ENCODE measurements at regions not wholly inside any gene's neighbourhood (a gene's known extent, or its start where the extent isn't known, plus 50 kb on each side); places are given as distances from the start of the nearest gene placed in this dataset.

DNA sequence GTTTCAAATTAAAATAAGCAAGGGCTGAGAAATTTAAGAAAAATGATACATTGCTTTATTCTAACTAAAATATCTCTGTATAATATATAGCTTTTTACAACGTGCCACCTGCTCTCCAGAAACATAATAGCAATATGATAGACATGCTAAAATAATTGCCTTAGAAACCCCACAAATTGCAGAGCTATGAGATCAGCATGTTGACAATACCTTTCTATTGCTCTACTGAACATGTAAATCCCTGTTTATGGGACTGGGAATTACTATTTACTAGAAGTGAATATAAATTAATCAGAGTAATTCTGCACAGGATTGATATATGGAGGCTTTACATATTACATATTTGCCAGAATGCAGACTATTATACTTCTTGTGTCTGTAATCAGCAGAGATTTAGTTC, 1831.1 kb upstream of the IGFBP7 start:
- Histone ChIP-seq H3K9me3 (ENCODE audit: low read depth, low read length, poor library complexity, severe bottlenecking) (peaks cover 4% of the 10 kb centered on the region), H3K27ac (ENCODE audit: low read depth, low read length, poor library complexity, severe bottlenecking) (no peak overlapping the region), H3K4me3 (ENCODE audit: low read depth, low read length, poor library complexity, severe bottlenecking) (no peak overlapping the region), H3K27me3 (replicated peaks; ENCODE audit: insufficient read depth, low read depth, low read length, poor library complexity) (no peaks in the 10 kb centered on the region), H3K36me3 (ENCODE audit: insufficient read depth, low read length, poor library complexity, severe bottlenecking) (no peaks in the 10 kb centered on the region), H3K4me1 (ENCODE audit: insufficient read depth, low read length, poor library complexity, severe bottlenecking) (no peaks in the 10 kb centered on the region)
- no TSS peak for BruUV-seq (replicated peaks)
- DNase-seq (ENCODE audit: low spot score), result no peak
- intact Hi-C loops (cut with micrococcal nuclease; ENCODE audit: unreplicated experiment), result no loop called here
- TF ChIP-seq, protein P1, sequence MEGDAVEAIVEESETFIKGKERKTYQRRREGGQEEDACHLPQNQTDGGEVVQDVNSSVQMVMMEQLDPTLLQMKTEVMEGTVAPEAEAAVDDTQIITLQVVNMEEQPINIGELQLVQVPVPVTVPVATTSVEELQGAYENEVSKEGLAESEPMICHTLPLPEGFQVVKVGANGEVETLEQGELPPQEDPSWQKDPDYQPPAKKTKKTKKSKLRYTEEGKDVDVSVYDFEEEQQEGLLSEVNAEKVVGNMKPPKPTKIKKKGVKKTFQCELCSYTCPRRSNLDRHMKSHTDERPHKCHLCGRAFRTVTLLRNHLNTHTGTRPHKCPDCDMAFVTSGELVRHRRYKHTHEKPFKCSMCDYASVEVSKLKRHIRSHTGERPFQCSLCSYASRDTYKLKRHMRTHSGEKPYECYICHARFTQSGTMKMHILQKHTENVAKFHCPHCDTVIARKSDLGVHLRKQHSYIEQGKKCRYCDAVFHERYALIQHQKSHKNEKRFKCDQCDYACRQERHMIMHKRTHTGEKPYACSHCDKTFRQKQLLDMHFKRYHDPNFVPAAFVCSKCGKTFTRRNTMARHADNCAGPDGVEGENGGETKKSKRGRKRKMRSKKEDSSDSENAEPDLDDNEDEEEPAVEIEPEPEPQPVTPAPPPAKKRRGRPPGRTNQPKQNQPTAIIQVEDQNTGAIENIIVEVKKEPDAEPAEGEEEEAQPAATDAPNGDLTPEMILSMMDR (conservative IDR thresholded peaks at IDR 0.05; ENCODE audit: low read depth, low read length), result no peak
- no peak for TF ChIP-seq EZH2 (IDR thresholded peaks at IDR 0.05; ENCODE audit: borderline replicate concordance, low read depth, low read length, poor library complexity, severe bottlenecking)
- ChIA-PET CTCF (no interaction called here), POLR2A (ENCODE audit: low non-redundant PET) (no interaction called here)

DNA sequence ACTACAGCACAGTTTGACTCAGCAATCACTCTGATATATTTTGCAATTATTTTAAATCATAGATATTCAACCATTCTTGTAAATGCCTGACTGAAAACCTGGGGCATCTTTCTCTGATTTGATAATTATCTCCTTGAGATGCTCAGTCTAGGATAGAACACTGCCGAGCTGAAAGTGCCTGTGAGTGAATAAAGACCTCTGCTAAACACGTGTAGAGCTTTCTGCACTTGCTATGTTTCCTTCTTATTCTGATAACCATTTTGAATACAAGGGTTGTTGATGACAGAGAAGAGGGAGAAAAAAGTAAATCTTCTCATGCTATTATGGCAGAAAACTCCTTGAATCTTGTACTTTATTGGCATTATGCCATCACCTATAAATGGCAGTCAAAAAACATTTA, 1843.4 kb upstream of the IGFBP7 start:
- Histone ChIP-seq H3K4me3 (ENCODE audit: low read depth, low read length, poor library complexity, severe bottlenecking) (no peak overlapping the region), H3K27me3 (replicated peaks; ENCODE audit: insufficient read depth, low read depth, low read length, poor library complexity) (no peaks in the 10 kb centered on the region), H3K4me1 (ENCODE audit: insufficient read depth, low read length, poor library complexity, severe bottlenecking) (no peaks in the 10 kb centered on the region), H3K27ac (ENCODE audit: low read depth, low read length, poor library complexity, severe bottlenecking) (no peak overlapping the region), H3K9me3 (ENCODE audit: low read depth, low read length, poor library complexity, severe bottlenecking) (no peaks in the 10 kb centered on the region), H3K36me3 (ENCODE audit: insufficient read depth, low read length, poor library complexity, severe bottlenecking) (no peaks in the 10 kb centered on the region)
- TF ChIP-seq EZH2 (IDR thresholded peaks at IDR 0.05; ENCODE audit: borderline replicate concordance, low read depth, low read length, poor library complexity, severe bottlenecking), result no peak
- TF ChIP-seq, protein P1 (conservative IDR thresholded peaks at IDR 0.05; ENCODE audit: low read depth, low read length), result no peak
- intact Hi-C loops (cut with micrococcal nuclease; ENCODE audit: unreplicated experiment), result no loop called here
- DNase-seq (ENCODE audit: low spot score), result no peak
- ChIA-PET CTCF (no interaction called here), POLR2A (ENCODE audit: low non-redundant PET) (no interaction called here)
- no TSS peak for BruUV-seq (replicated peaks)

DNA sequence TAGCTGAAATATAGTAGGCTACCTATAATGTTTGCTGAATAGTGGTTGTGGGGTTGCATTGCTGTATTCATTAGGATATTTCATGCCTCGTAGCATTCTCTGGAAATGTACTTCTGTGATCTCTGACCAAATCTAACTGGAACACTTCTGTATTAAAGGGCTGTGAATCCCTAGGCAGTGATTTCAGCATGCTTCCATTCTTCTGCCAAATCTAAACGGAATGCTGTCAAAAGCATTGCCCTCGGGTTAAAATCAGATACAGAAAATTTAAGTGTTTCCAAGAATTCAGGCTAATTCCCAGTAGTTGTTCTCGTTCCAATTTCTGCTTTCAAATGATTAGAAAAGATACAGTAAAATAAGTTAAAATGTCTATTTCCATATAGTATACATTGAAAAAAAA, 1847.5 kb upstream of the IGFBP7 start:
- H3K27me3 ChIP-seq (replicated peaks; ENCODE audit: insufficient read depth, low read depth, low read length, poor library complexity), result no peaks in the 10 kb centered on the region
- no TSS peak for BruUV-seq (replicated peaks)

More for the DNA sequence above, 1847.5 kb upstream of the IGFBP7 start:
- Histone ChIP-seq H3K9me3 (ENCODE audit: low read depth, low read length, poor library complexity, severe bottlenecking) (no peaks in the 10 kb centered on the region), H3K36me3 (ENCODE audit: insufficient read depth, low read length, poor library complexity, severe bottlenecking) (no peaks in the 10 kb centered on the region), H3K4me1 (ENCODE audit: insufficient read depth, low read length, poor library complexity, severe bottlenecking) (no peaks in the 10 kb centered on the region), H3K27ac (ENCODE audit: low read depth, low read length, poor library complexity, severe bottlenecking) (no peak overlapping the region), H3K4me3 (ENCODE audit: low read depth, low read length, poor library complexity, severe bottlenecking) (no peak overlapping the region)
- no peak for TF ChIP-seq EZH2 (IDR thresholded peaks at IDR 0.05; ENCODE audit: borderline replicate concordance, low read depth, low read length, poor library complexity, severe bottlenecking)
- TF ChIP-seq, protein P1 (conservative IDR thresholded peaks at IDR 0.05; ENCODE audit: low read depth, low read length), result no peak
- ChIA-PET CTCF (no interaction called here), POLR2A (ENCODE audit: low non-redundant PET) (no interaction called here)
- DNase-seq (ENCODE audit: low spot score), result no peak
- intact Hi-C loops (cut with micrococcal nuclease; ENCODE audit: unreplicated experiment), result no loop called here
